Mucosa of descending colon (tissue), 3 donors: ENCODE measurements at regions not wholly inside any gene's neighbourhood (a gene's known extent, or its start where the extent isn't known, plus 50 kb on each side); places are given as distances from the start of the nearest gene placed in this dataset.
"Not testable (repeated sequence)": the region's sequence is repeated elsewhere in the genome, so short reads cannot be mapped to it uniquely, and the experiment has no call there.

ENCODE experiments used
- ATAC-seq: fragments of 200-7000 bp; cut with Tn5 transposase; one replicate; pipeline ENCODE4 v1.9.1; 2020; ENCODE audit warnings: mild to moderate bottlenecking, moderate library complexity
- DNase-seq, 3 donors: peaks; one replicate each; pipeline ENCODE4 v3.0.0-alpha.2; 2020
- H3K36me3 ChIP-seq: fragments of 200-600 bp; one replicate; pipeline ENCODE4 v1.8.0; 2021; ENCODE audit warnings: low read depth, mild to moderate bottlenecking
- H3K4me1 ChIP-seq: fragments of 200-600 bp; one replicate; pipeline ENCODE4 v1.8.0; 2021; ENCODE audit warnings: low read depth, mild to moderate bottlenecking
- H3K4me3 ChIP-seq: fragments of 200-600 bp; one replicate; pipeline ENCODE4 v1.8.0; 2021; ENCODE audit warnings: mild to moderate bottlenecking
- H3K9me3 ChIP-seq: fragments of 200-600 bp; one replicate; pipeline ENCODE4 v1.8.0; 2021; ENCODE audit warnings: mild to moderate bottlenecking
- CTCF ChIP-seq: fragments of 200-600 bp; IDR thresholded peaks from one replicate; pipeline ENCODE4 v1.8.0; 2022; ENCODE audit warnings: antibody characterized with exemption, mild to moderate bottlenecking
- intact Hi-C, 2 donors: fragments of 100-400 bp; cut with DNase I in 1 of 2; cut with micrococcal nuclease in 1 of 2; formaldehyde crosslinking; loops; one replicate each; pipeline versions ENCODE4 v1.11.0 to v1.11.1; 2022; cut with DNase I, micrococcal nuclease
- donor health status: DM: no; HTN: no; CAD: no; lungs with moderate emphysema.
- donor health status: DM: no; HTN: no; CAD: no.
- donor health status: DM: no; HTN: yes; CAD: no.

- no peaks in the 10 kb centered on the region for H3K9me3 ChIP-seq
- H3K36me3 ChIP-seq, result no peaks in the 10 kb centered on the region
- DNase-seq (no peak), ATAC-seq (no peak)
- intact Hi-C loops, result no loop called here
- no peak overlapping the region for H3K4me3 ChIP-seq
- H3K4me1 ChIP-seq, result peaks cover 4% of the 10 kb centered on the region
- no peak for TF ChIP-seq CTCF
Measured at GRCh38 chr6:27667657-27668441, 194.9 kb upstream of the ZNF184 start.

- H3K4me1 ChIP-seq, result peaks cover 4% of the 10 kb centered on the region
- no peaks in the 10 kb centered on the region for H3K9me3 ChIP-seq
- DNase-seq (no peak), ATAC-seq (no peak)
- no peak for TF ChIP-seq CTCF
- H3K4me3 ChIP-seq, result no peak overlapping the region
- intact Hi-C loops, result no loop called here
- no peaks in the 10 kb centered on the region for H3K36me3 ChIP-seq
Measured at GRCh38 chr6:27667016-27667656, 194.2 kb upstream of the ZNF184 start.

GRCh38 chr6:27662769-27663168 is 189.9 kb upstream of the ZNF184 start:
- Histone ChIP-seq H3K4me1 (no peaks in the 10 kb centered on the region), H3K36me3 (no peaks in the 10 kb centered on the region), H3K4me3 (no peak overlapping the region), H3K9me3 (no peaks in the 10 kb centered on the region)
- DNase-seq (no peak), ATAC-seq (no peak)
- no peak for TF ChIP-seq CTCF
- intact Hi-C loops, result no loop called here

- ATAC-seq, H3K36me3 ChIP-seq, DNase-seq, H3K4me3 ChIP-seq, H3K4me1 ChIP-seq, intact Hi-C loops, H3K9me3 ChIP-seq: not testable (repeated sequence)
Measured at GRCh38 chr6:27662212-27662611, 189.3 kb upstream of the ZNF184 start.

GRCh38 chr6:27653143-27653825 is 180.4 kb upstream of the ZNF184 start:
- H3K4me3 ChIP-seq, intact Hi-C loops, H3K4me1 ChIP-seq, H3K9me3 ChIP-seq, DNase-seq, ATAC-seq, H3K36me3 ChIP-seq: not testable (repeated sequence)

- intact Hi-C loops, result no loop called here
- DNase-seq, result no peak
- Histone ChIP-seq H3K36me3 (no peaks in the 10 kb centered on the region), H3K4me1 (no peaks in the 10 kb centered on the region), H3K9me3 (no peaks in the 10 kb centered on the region), H3K4me3 (no peak overlapping the region)
- TF ChIP-seq CTCF, result no peak
- peak; percentile 58 for ATAC-seq
Measured at GRCh38 chr6:27651371-27651732, 178.4 kb upstream of the ZNF184 start.
